ENCODE measurements at regions not wholly inside any gene's neighbourhood (a gene's known extent, or its start where the extent isn't known, plus 50 kb on each side); places are given as distances from the start of the nearest gene placed in this dataset.

- TF ChIP-seq CTCF (IDR thresholded peaks at IDR 0.05; ENCODE audit: low read length) (no peak), EZH2phosphoT487 (IDR thresholded peaks at IDR 0.05; ENCODE audit: low read length) (no peak)
Measured at GRCh38 chr3:103089758-103090157, 654.9 kb downstream of the ZPLD1 start.

Data from MM.1S (cell line).